ENCODE measurements at regions not wholly inside any gene's neighbourhood (a gene's known extent, or its start where the extent isn't known, plus 50 kb on each side); places are given as distances from the start of the nearest gene placed in this dataset.
"Not testable (repeated sequence)": the region's sequence is repeated elsewhere in the genome, so short reads cannot be mapped to it uniquely, and the experiment has no call there.

DNA sequence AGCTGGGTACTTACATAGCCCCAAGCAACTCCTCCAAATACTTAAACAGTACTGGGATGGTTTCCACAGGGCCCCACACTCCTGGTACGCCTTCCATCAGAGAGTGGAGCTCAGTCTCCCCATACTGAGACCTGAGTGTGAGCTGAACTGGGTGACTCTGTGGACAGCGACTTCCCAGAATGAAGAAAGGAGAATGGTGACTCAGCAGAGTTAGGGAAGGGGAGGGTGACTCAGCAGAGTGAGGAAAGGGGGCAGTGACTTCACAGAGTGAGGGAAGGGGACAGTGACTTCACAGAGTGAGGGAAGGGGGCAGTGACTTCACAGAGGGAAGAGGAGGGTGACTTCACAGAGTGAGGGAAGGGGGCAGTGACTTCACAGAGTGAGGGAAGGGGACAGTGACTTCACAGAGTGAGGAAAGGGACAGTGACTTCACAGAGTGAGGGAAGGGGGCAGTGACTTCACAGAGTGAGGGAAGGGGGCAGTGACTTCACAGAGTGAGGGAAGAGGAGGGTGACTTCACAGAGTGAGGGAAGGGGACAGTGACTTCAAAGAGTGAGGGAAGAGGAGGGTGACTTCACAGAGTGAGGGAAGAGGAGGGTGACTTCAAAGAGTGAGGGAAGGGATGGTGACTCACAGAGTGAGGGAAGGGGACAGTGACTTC, 141.3 kb upstream of the PITRM1 start:
- TF ChIP-seq EZH2 (IDR thresholded peaks at IDR 0.05; ENCODE audit: low read length, missing control alignments), result not testable (repeated sequence)
- TF ChIP-seq, protein P1, sequence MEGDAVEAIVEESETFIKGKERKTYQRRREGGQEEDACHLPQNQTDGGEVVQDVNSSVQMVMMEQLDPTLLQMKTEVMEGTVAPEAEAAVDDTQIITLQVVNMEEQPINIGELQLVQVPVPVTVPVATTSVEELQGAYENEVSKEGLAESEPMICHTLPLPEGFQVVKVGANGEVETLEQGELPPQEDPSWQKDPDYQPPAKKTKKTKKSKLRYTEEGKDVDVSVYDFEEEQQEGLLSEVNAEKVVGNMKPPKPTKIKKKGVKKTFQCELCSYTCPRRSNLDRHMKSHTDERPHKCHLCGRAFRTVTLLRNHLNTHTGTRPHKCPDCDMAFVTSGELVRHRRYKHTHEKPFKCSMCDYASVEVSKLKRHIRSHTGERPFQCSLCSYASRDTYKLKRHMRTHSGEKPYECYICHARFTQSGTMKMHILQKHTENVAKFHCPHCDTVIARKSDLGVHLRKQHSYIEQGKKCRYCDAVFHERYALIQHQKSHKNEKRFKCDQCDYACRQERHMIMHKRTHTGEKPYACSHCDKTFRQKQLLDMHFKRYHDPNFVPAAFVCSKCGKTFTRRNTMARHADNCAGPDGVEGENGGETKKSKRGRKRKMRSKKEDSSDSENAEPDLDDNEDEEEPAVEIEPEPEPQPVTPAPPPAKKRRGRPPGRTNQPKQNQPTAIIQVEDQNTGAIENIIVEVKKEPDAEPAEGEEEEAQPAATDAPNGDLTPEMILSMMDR (conservative IDR thresholded peaks at IDR 0.05 in 1 of 2, IDR thresholded peaks at IDR 0.05 in 1 of 2; ENCODE audit: low read depth in 1 of 2, low read length in 2 of 2), result not testable (repeated sequence)
